HepG2 (cell line): ENCODE measurements at regions not wholly inside any gene's neighbourhood (a gene's known extent, or its start where the extent isn't known, plus 50 kb on each side); places are given as distances from the start of the nearest gene placed in this dataset.

ENCODE experiments used
- ATAC-seq: fragments of 200-7000 bp; cut with Tn5 transposase; 3 replicates; pipeline ENCODE4 v1.9.1; 2020; ENCODE audit warnings: mild to moderate bottlenecking, moderate library complexity
- BruUV-seq: library from RNA; stranded (reverse); fragments of 400-500 nt; replicated peaks from 2 replicates; lab custom pipeline; 2021; lab: Mats Ljungman, UMichigan
- CTCF ChIA-PET: fragments of 300-600 bp; formaldehyde crosslinking; extraction: SDS; loops from one replicate; lab custom pipeline; 2021; ENCODE audit warnings: low total read pairs, inconsistent platforms, low intra/inter-chr PET ratio; lab: Yijun Ruan, JAX
- POLR2A ChIA-PET: fragments of 350-600 bp; sonication (Branson Sonifier 250); formaldehyde crosslinking; loops from one replicate; lab custom pipeline; 2020; ENCODE audit warnings: antibody characterized with exemption, inconsistent platforms; lab: Yijun Ruan, JAX
- DNase-seq: peaks from one replicate; pipeline ENCODE4 v3.0.0-alpha.2; 2015; ENCODE audit warnings: low spot score
- FAIRE-seq: peaks from 3 replicates; lab custom pipeline; 2011; peaks lifted over from hg19 to GRCh38; lab: Jason Lieb, UNC
- H2AFZ ChIP-seq: one replicate; pipeline ENCODE4 v1.6.1; 2011; ENCODE audit warnings: low read length, inconsistent platforms
- H3K27ac ChIP-seq: fragments of 300-600 bp; 3 replicates; pipeline ENCODE4 v1.8.0; 2011; ENCODE audit warnings: mixed run types, mild to moderate bottlenecking, mixed read lengths, low read length, inconsistent platforms; ENCODE audit not compliant: insufficient read depth; ENCODE audit errors: extremely low read length
- H3K27me3 ChIP-seq, 2 experiments: fragments of 200-600 bp in 1 of 2; 2 replicates in 1 of 2; 3 replicates in 1 of 2; pipeline versions ENCODE4 v1.6.0 to v1.8.0; 2011; ENCODE audit warnings: low read length in 2 of 2, mild to moderate bottlenecking in 2 of 2, moderate library complexity in 2 of 2, inconsistent platforms in 1 of 2; ENCODE audit not compliant: insufficient read depth in 2 of 2, control insufficient read depth in 1 of 2
- H3K36me3 ChIP-seq, 2 experiments: fragments of 200-600 bp in 1 of 2; replicated peaks in 1 of 2; 2 replicates in 1 of 2; 3 replicates in 1 of 2; pipeline versions ENCODE4 v1.5.1 to v1.8.0; 2011; ENCODE audit warnings: low read length in 2 of 2, inconsistent platforms in 1 of 2; ENCODE audit not compliant: insufficient read depth in 2 of 2, control insufficient read depth in 1 of 2
- H3K4me1 ChIP-seq: 2 replicates; pipeline ENCODE4 v1.5.1; 2012; ENCODE audit warnings: low read length, inconsistent platforms; ENCODE audit not compliant: insufficient read depth
- H3K4me2 ChIP-seq: 2 replicates; pipeline ENCODE4 v1.6.0; 2011; ENCODE audit warnings: low read depth, low read length, inconsistent platforms
- H3K4me3 ChIP-seq, 3 experiments: fragments of 200-600 bp in 1 of 3; sonication (generic), shearing (Covaris generic) in 1 of 3; replicated peaks in 1 of 3; 2 replicates each; pipeline ENCODE4 v1.5.1; 2011 to 2016; ENCODE audit warnings: low read length in 3 of 3, inconsistent platforms in 2 of 3, low read depth in 2 of 3, mild to moderate bottlenecking in 2 of 3, control low read depth in 1 of 3, mixed read lengths in 1 of 3; ENCODE audit not compliant: insufficient read depth in 1 of 3
- H3K79me2 ChIP-seq: one replicate; pipeline ENCODE4 v1.6.1; 2011; ENCODE audit warnings: low read length, inconsistent platforms; ENCODE audit not compliant: insufficient read depth
- H3K9ac ChIP-seq: 2 replicates; pipeline ENCODE4 v1.6.0; 2011; ENCODE audit warnings: mild to moderate bottlenecking, low read depth, low read length, inconsistent platforms; ENCODE audit not compliant: insufficient read depth
- H3K9me3 ChIP-seq: 2 replicates; pipeline ENCODE4 v1.5.1; 2012; ENCODE audit warnings: mild to moderate bottlenecking, low read length
- H4K20me1 ChIP-seq: 2 replicates; pipeline ENCODE4 v1.6.0; 2011; ENCODE audit warnings: inconsistent platforms, mild to moderate bottlenecking, low read length, moderate library complexity; ENCODE audit not compliant: insufficient read depth
- ATF3 ChIP-seq: sonication (generic); formaldehyde crosslinking; IDR thresholded peaks from 2 replicates; pipeline ENCODE4 v1.4.0; 2020; ENCODE audit warnings: missing genetic modification reagents
- CEBPG ChIP-seq: IDR thresholded peaks from 2 replicates; pipeline ENCODE4 v1.6.1; 2016
- DDIT3 ChIP-seq: sonication (generic); formaldehyde crosslinking; IDR thresholded peaks from 2 replicates; pipeline ENCODE4 v1.4.0; 2020; ENCODE audit warnings: mild to moderate bottlenecking, missing genetic modification reagents
- ELF3 ChIP-seq: IDR thresholded peaks from 2 replicates; pipeline ENCODE4 v1.6.1; 2016; ENCODE audit warnings: missing genetic modification reagents, missing compliant biosample characterization
- NR2F1 ChIP-seq, 2 experiments: fragments of 450-650 bp in 1 of 2; formaldehyde crosslinking in 1 of 2; IDR thresholded peaks; 2 replicates each; pipeline versions ENCODE4 v1.5.0 to v1.6.1; 2016 to 2020; ENCODE audit warnings: mild to moderate bottlenecking in 1 of 2, missing compliant biosample characterization in 1 of 2, missing genetic modification reagents in 1 of 2, moderate library complexity in 1 of 2
- PHF21A ChIP-seq: sonication (generic); formaldehyde crosslinking; IDR thresholded peaks from 2 replicates; pipeline ENCODE4 v1.5.0; 2020; ENCODE audit warnings: mild to moderate bottlenecking, missing genetic modification reagents
- PPARG ChIP-seq: conservative IDR thresholded peaks from 2 replicates; pipeline ENCODE4 v1.6.1; 2016; ENCODE audit warnings: missing biosample characterization, missing genetic modification reagents
- TBL1XR1 ChIP-seq: fragments of 150-350 bp; IDR thresholded peaks from 2 replicates; pipeline ENCODE4 v1.6.1; 2014; ENCODE audit warnings: borderline replicate concordance, low read length; ENCODE audit not compliant: partially characterized antibody
- TRIM24 ChIP-seq: sonication (generic); formaldehyde crosslinking; IDR thresholded peaks from 2 replicates; pipeline ENCODE4 v1.8.0; 2022; ENCODE audit warnings: mild to moderate bottlenecking, missing genetic modification reagents
- YEATS2 ChIP-seq: sonication (generic); formaldehyde crosslinking; IDR thresholded peaks from 2 replicates; pipeline ENCODE4 v1.4.0; 2020; ENCODE audit warnings: missing genetic modification reagents, borderline replicate concordance
- ZNF18 ChIP-seq: sonication (generic); formaldehyde crosslinking; IDR thresholded peaks from 2 replicates; pipeline ENCODE4 v1.8.0; 2022; ENCODE audit warnings: mild to moderate bottlenecking, missing genetic modification reagents; ENCODE audit not compliant: insufficient replicate concordance
- WGBS: methylation state at CpG from one replicate; pipeline ENCODE4 v1.1.6; 2017; ENCODE audit warnings: low lambda C conversion rate; 5-methylcytosine and 5-hydroxymethylcytosine counted together
- in situ Hi-C: cut with HindIII; loops from 2 replicates; pipeline ENCODE4 v1.10.0; 2017; ENCODE audit warnings: low pct_unique_long_range_greater_than_20kb; ENCODE audit not compliant: extremely low pct_ligation_motif_present
- intact Hi-C: fragments of 100-400 bp; cut with micrococcal nuclease; formaldehyde crosslinking; loops from one replicate; pipeline ENCODE4 v1.10.0; 2022; ENCODE audit not compliant: unreplicated experiment
- TF ChIP-seq, protein P1 (sequence below): IDR thresholded peaks from 2 replicates; pipeline ENCODE4 v1.6.1; 2016

GRCh38 chr9:81790166-81790565, 100.8 kb upstream of the TLE1 start:
- TF ChIP-seq ATF3 (CRISPR knock-in tag) (no peak), CEBPG (no peak), PHF21A (no peak)
- TF ChIP-seq, all 625 proteins: peak for 0
- Histone ChIP-seq H3K4me3 (no peak overlapping the region), H3K36me3 (no peaks in the 10 kb centered on the region), H3K27ac (no peak overlapping the region), H3K79me2 (no peaks in the 10 kb centered on the region), H3K9ac (no peak overlapping the region), H3K9me3 (no peaks in the 10 kb centered on the region), H2AFZ (no peak overlapping the region), H3K4me2 (no peak overlapping the region), H3K27me3 (peaks cover 1 to 2% of the 10 kb centered on the region in 2 experiments; a peak in 1 of 5 replicates), H4K20me1 (no peaks in the 10 kb centered on the region), H3K4me1 (peaks cover 25% of the 10 kb centered on the region)
- WGBS, result 66% methylated on average over 2 of the region's 2 CpGs
- DNase-seq (no peak), FAIRE-seq (no peak), ATAC-seq (no peak)
- intact Hi-C loops (no loop called here), in situ Hi-C loops (no loop called here)
- CTCF ChIA-PET, result no interaction called here
- POLR2A ChIA-PET, result no interaction called here
- no TSS peak for BruUV-seq

DNA sequence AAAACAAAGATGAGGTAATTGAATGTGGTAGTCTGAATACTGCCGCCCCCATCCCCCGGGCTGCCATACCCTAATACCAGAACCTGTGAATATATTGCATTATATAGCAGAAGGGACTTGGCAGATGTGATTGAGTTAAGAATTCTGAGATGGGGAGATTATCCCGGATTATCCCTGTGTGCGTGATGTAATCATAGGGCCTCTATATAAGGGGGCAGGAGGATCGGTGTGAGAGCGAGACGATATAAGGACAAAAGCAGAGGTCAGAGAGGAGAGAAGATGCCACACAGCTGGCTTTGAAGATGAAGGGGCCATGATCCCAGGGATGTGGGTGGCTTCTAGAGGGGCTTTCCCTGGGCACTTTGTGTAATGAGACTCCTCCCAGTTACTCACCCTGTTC, 101.7 kb upstream of the TLE1 start:
- H3K4me2 ChIP-seq, result no peak overlapping the region
- ATAC-seq (no peak), FAIRE-seq (no peak), DNase-seq (no peak)
- H4K20me1 ChIP-seq, result no peaks in the 10 kb centered on the region
- no peak overlapping the region for H2AFZ ChIP-seq
- no peaks in the 10 kb centered on the region for H3K79me2 ChIP-seq
- no peak overlapping the region for H3K4me3 ChIP-seq
- TF ChIP-seq, protein P1, sequence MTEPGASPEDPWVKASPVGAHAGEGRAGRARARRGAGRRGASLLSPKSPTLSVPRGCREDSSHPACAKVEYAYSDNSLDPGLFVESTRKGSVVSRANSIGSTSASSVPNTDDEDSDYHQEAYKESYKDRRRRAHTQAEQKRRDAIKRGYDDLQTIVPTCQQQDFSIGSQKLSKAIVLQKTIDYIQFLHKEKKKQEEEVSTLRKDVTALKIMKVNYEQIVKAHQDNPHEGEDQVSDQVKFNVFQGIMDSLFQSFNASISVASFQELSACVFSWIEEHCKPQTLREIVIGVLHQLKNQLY (CRISPR knock-in tag), result no peak
- TF ChIP-seq YEATS2 (no peak), ELF3 (CRISPR knock-in tag) (no peak), TRIM24 (CRISPR knock-in tag) (no peak), ZNF18 (no peak), PPARG (no peak), DDIT3 (CRISPR knock-in tag) (no peak), NR2F1 (CRISPR knock-in tag; IDR thresholded peaks at IDR 0.05) (no peak), TBL1XR1 (no peak)
- CTCF ChIA-PET, result no interaction called here
- POLR2A ChIA-PET, result no interaction called here
- H3K9me3 ChIP-seq, result no peaks in the 10 kb centered on the region
- H3K36me3 ChIP-seq, result no peaks in the 10 kb centered on the region
- peaks cover 1 to 2% of the 10 kb centered on the region in 2 experiments; a peak in 1 of 5 replicates for H3K27me3 ChIP-seq
- no TSS peak for BruUV-seq
- intact Hi-C loops (no loop called here), in situ Hi-C loops (no loop called here)
- WGBS, result 96% methylated on average over 7 of the region's 7 CpGs
- H3K4me1 ChIP-seq, result peaks cover 25% of the 10 kb centered on the region
- no peak overlapping the region for H3K27ac ChIP-seq
- H3K9ac ChIP-seq, result no peak overlapping the region
